ENCODE measurements at regions not wholly inside any gene's neighbourhood (a gene's known extent, or its start where the extent isn't known, plus 50 kb on each side); places are given as distances from the start of the nearest gene placed in this dataset.

- Histone ChIP-seq H3K9ac (ENCODE audit: insufficient read depth, low read length, poor library complexity, severe bottlenecking) (no peak overlapping the region), H3K4me3 (replicated peaks in 1 of 3; ENCODE audit: low read depth in 2 of 3, low read length in 3 of 3) (no peak overlapping the region), H2AFZ (ENCODE audit: insufficient read depth, low read depth, low read length, poor library complexity, severe bottlenecking) (no peak overlapping the region), H3K27me3 (ENCODE audit: control insufficient read depth in 2 of 2, insufficient read depth in 2 of 2, low read length in 2 of 2) (no peaks in the 10 kb centered on the region), H3K27ac (ENCODE audit: low read depth in 1 of 2, low read length in 2 of 2) (no peak overlapping the region), H3K4me2 (replicated peaks; ENCODE audit: extremely low read depth, low read length, poor library complexity, severe bottlenecking) (no peak overlapping the region), H3K9me3 (replicated peaks in 1 of 2; ENCODE audit: control insufficient read depth in 1 of 2, insufficient read depth in 1 of 2, low read length in 2 of 2) (peaks cover 4 to 7% of the 10 kb centered on the region in 2 donors), H4K20me1 (ENCODE audit: insufficient read depth, low read length) (no peaks in the 10 kb centered on the region), H3K4me1 (ENCODE audit: control insufficient read depth in 1 of 2, insufficient read depth in 2 of 2, low read length in 2 of 2) (no peaks in the 10 kb centered on the region), H3K36me3 (replicated peaks in 1 of 2; ENCODE audit: control insufficient read depth in 1 of 2, insufficient read depth in 2 of 2, low read length in 2 of 2) (no peaks in the 10 kb centered on the region), H3K79me2 (ENCODE audit: insufficient read depth, low read length) (no peaks in the 10 kb centered on the region)
- H3K4me3 Mint-ChIP-seq, result no peak overlapping the region
- no peaks in the 10 kb centered on the region for H3K4me1 Mint-ChIP-seq
- no peak overlapping the region for H3K27ac Mint-ChIP-seq
- peaks cover 0 to 8% (median 3%) of the 10 kb centered on the region in 7 donors for H3K9me3 Mint-ChIP-seq
- no peaks in the 10 kb centered on the region for H3K36me3 Mint-ChIP-seq
- H3K27me3 Mint-ChIP-seq (ENCODE audit: low read depth in 3 of 3), result peaks cover 0 to 2% (median 0%) of the 10 kb centered on the region in 3 donors
- intact Hi-C loops (cut with micrococcal nuclease), result no loop called here
- no CpG with 5 or more reads among the region's 2 CpGs for WGBS (ENCODE audit: insufficient coverage)
- TF ChIP-seq CTCF (IDR thresholded peaks at IDR 0.05), result no peak
- DNase-seq, result no peak
These were observed 1372.7 kb upstream of the AGA start for GRCh38 chr4:178814908-178815307.

DNA sequence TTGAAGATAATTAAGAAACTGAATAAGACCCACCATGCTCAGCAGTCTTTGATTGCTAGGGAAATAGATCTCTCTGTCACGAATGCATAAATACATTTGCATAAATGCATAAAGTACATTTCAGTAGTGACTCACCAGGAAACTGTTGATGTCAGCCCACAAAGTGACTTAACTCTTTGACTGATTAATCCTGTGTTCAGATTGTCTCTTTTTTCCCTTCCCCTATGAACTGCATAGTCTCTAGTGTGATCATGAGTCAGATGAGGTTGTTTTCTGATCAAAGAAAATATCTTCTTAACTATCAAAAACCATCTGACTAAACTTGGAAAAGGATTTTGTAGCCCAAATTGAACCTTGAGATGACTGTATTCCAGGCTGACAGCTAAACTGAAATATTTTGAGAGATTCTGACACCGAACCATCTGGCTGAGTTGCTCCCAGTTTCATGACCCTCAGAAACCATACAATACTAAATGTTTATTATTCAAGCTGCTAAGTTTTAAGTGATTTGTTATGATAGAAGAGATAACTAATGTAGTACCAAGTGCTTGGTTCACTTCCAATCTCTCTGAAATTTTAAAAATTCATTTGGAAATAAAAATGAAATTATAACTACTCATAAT, 1381.5 kb upstream of the AGA start:
- H3K9me3 Mint-ChIP-seq, result peaks cover 0 to 14% (median 6%) of the 10 kb centered on the region in 7 donors
- H3K36me3 Mint-ChIP-seq, result no peaks in the 10 kb centered on the region
- no peak overlapping the region for H3K27ac ChIP-seq (ENCODE audit: low read depth in 1 of 2, low read length in 2 of 2)
- H3K4me3 ChIP-seq (replicated peaks in 1 of 3; ENCODE audit: low read depth in 2 of 3, low read length in 3 of 3), result no peak overlapping the region
- H3K4me3 Mint-ChIP-seq, result no peak overlapping the region
- intact Hi-C loops (cut with micrococcal nuclease), result no loop called here
- no peaks in the 10 kb centered on the region for H3K4me1 ChIP-seq (ENCODE audit: control insufficient read depth in 1 of 2, insufficient read depth in 2 of 2, low read length in 2 of 2)
- DNase-seq, result no peak
- no peak for TF ChIP-seq CTCF (IDR thresholded peaks at IDR 0.05)
- no peaks in the 10 kb centered on the region for H3K36me3 ChIP-seq (replicated peaks in 1 of 2; ENCODE audit: control insufficient read depth in 1 of 2, insufficient read depth in 2 of 2, low read length in 2 of 2)
- WGBS (ENCODE audit: insufficient coverage), result no CpG with 5 or more reads among the region's 2 CpGs
- no peaks in the 10 kb centered on the region for H4K20me1 ChIP-seq (ENCODE audit: insufficient read depth, low read length)
- H3K27me3 ChIP-seq (ENCODE audit: control insufficient read depth in 2 of 2, insufficient read depth in 2 of 2, low read length in 2 of 2), result no peaks in the 10 kb centered on the region
- H3K4me1 Mint-ChIP-seq, result no peaks in the 10 kb centered on the region
- H3K27me3 Mint-ChIP-seq (ENCODE audit: low read depth in 3 of 3), result peaks cover 0 to 2% (median 0%) of the 10 kb centered on the region in 3 donors
- no peak overlapping the region for H3K27ac Mint-ChIP-seq
- no peak overlapping the region for H3K9ac ChIP-seq (ENCODE audit: insufficient read depth, low read length, poor library complexity, severe bottlenecking)
- H2AFZ ChIP-seq (ENCODE audit: insufficient read depth, low read depth, low read length, poor library complexity, severe bottlenecking), result no peak overlapping the region
- H3K79me2 ChIP-seq (ENCODE audit: insufficient read depth, low read length), result no peaks in the 10 kb centered on the region
- no peak overlapping the region for H3K4me2 ChIP-seq (replicated peaks; ENCODE audit: extremely low read depth, low read length, poor library complexity, severe bottlenecking)
- peaks cover 0 to 14% of the 10 kb centered on the region in 2 donors for H3K9me3 ChIP-seq (replicated peaks in 1 of 2; ENCODE audit: control insufficient read depth in 1 of 2, insufficient read depth in 1 of 2, low read length in 2 of 2)

Data from CD14-positive monocyte (primary cell).